Activated T-cell treated with anti-CD3 and anti-CD28 coated beads, Interleukin-2, amount 50 U/mL, for 24 hours (primary cell): ENCODE measurements at regions not wholly inside any gene's neighbourhood (a gene's known extent, or its start where the extent isn't known, plus 50 kb on each side); places are given as distances from the start of the nearest gene placed in this dataset.

Experiments used
- DNase-seq: peaks from one replicate; pipeline ENCODE4 v3.0.0-alpha.2; 2020
- H3K27ac Mint-ChIP-seq: 2 replicates; pipeline ENCODE4 v1.8.0; 2020; ENCODE audit warnings: mild to moderate bottlenecking, mixed read lengths
- H3K27me3 Mint-ChIP-seq: 2 replicates; pipeline ENCODE4 v1.8.0; 2020; ENCODE audit warnings: mixed read lengths
- H3K36me3 Mint-ChIP-seq: 2 replicates; pipeline ENCODE4 v1.8.0; 2020; ENCODE audit warnings: low read depth, mixed read lengths
- H3K4me1 Mint-ChIP-seq: 2 replicates; pipeline ENCODE4 v1.8.0; 2020; ENCODE audit warnings: low read depth, mixed read lengths
- H3K4me3 Mint-ChIP-seq: 2 replicates; pipeline ENCODE4 v1.8.0; 2020; ENCODE audit warnings: mild to moderate bottlenecking, moderate library complexity, mixed read lengths
- H3K9me3 Mint-ChIP-seq: 2 replicates; pipeline ENCODE4 v1.8.0; 2020; ENCODE audit warnings: mixed read lengths

DNA sequence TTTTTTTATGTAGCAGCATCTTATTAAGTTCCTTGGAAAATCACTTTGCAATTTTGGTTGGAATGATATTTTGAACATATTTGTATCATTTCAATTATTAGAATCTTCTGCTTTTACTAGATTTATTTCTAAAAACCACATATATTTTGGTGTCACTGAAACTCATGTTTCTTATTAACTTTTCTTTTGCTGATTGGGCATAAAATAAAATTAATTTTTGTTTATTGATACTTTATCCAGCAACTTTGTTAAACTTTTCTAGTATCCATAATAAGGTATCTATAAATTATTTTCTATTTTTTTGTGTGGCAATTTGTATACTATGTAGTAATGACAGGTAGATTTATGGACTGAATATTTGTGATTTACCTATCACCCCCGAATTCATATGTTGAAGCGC is 556.4 kb upstream of the ATXN8OS start:
- H3K4me1 Mint-ChIP-seq, result no peaks in the 10 kb centered on the region
- H3K4me3 Mint-ChIP-seq, result no peak overlapping the region
- no peaks in the 10 kb centered on the region for H3K36me3 Mint-ChIP-seq
- peaks cover 8% of the 10 kb centered on the region for H3K9me3 Mint-ChIP-seq
- no peak for DNase-seq
- H3K27me3 Mint-ChIP-seq, result no peaks in the 10 kb centered on the region
- no peak overlapping the region for H3K27ac Mint-ChIP-seq

GRCh38 chr13:69547780-69548179 is 559.8 kb upstream of the ATXN8OS start:
- Mint-ChIP-seq H3K4me3 (no peak overlapping the region), H3K27me3 (no peaks in the 10 kb centered on the region), H3K27ac (no peak overlapping the region), H3K36me3 (no peaks in the 10 kb centered on the region), H3K9me3 (peaks cover 9% of the 10 kb centered on the region), H3K4me1 (no peaks in the 10 kb centered on the region)
- no peak for DNase-seq

GRCh38 chr13:69545551-69545950 is 562.1 kb upstream of the ATXN8OS start:
- Mint-ChIP-seq H3K4me3 (no peak overlapping the region), H3K27me3 (no peaks in the 10 kb centered on the region)

GRCh38 chr13:69524459-69525150 is 583.0 kb upstream of the ATXN8OS start:
- Mint-ChIP-seq H3K27ac (no peak overlapping the region), H3K4me3 (no peak overlapping the region), H3K9me3 (no peaks in the 10 kb centered on the region), H3K36me3 (no peaks in the 10 kb centered on the region), H3K27me3 (no peaks in the 10 kb centered on the region), H3K4me1 (no peaks in the 10 kb centered on the region)
- DNase-seq, result no peak

More at GRCh38 chr13:69545551-69545950, 562.1 kb upstream of the ATXN8OS start:
- Mint-ChIP-seq H3K36me3 (no peaks in the 10 kb centered on the region), H3K27ac (no peak overlapping the region), H3K9me3 (peaks cover 9% of the 10 kb centered on the region), H3K4me1 (no peaks in the 10 kb centered on the region)
- DNase-seq, result no peak

GRCh38 chr13:69496981-69497380 is 610.6 kb upstream of the ATXN8OS start:
- H3K27ac Mint-ChIP-seq, result no peak overlapping the region

GRCh38 chr13:69495096-69495495 is 612.5 kb upstream of the ATXN8OS start:
- no peak overlapping the region for H3K4me3 Mint-ChIP-seq
- H3K36me3 Mint-ChIP-seq, result no peaks in the 10 kb centered on the region

More at GRCh38 chr13:69496981-69497380, 610.6 kb upstream of the ATXN8OS start:
- Mint-ChIP-seq H3K4me3 (no peak overlapping the region), H3K27me3 (no peaks in the 10 kb centered on the region), H3K4me1 (no peaks in the 10 kb centered on the region), H3K9me3 (peaks cover 6% of the 10 kb centered on the region), H3K36me3 (no peaks in the 10 kb centered on the region)
- DNase-seq, result no peak

DNA sequence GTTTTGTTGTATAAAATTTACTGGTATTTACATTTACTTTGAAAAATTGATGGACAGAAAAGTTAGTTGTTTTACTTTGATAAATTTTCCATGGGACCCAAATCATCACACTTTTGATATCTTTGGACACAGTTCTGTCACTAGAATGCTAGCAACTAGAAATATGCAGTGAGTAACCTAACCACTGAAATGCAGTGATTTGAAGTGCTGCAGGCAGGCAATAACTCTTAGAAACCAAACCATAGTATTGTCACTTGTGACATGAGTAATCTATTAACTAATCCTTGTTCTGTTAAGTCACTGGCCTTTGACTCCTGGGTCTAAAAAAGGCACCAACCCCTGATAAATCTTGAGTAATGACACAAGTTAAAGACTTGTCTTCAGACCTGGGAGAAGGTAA is 620.0 kb upstream of the ATXN8OS start:
- Mint-ChIP-seq H3K27ac (no peak overlapping the region), H3K4me1 (no peaks in the 10 kb centered on the region), H3K9me3 (peaks cover 19% of the 10 kb centered on the region), H3K36me3 (no peaks in the 10 kb centered on the region), H3K4me3 (no peak overlapping the region), H3K27me3 (no peaks in the 10 kb centered on the region)
- DNase-seq, result no peak

More at GRCh38 chr13:69495096-69495495, 612.5 kb upstream of the ATXN8OS start:
- no peaks in the 10 kb centered on the region for H3K4me1 Mint-ChIP-seq
- H3K9me3 Mint-ChIP-seq, result peaks cover 14% of the 10 kb centered on the region
- no peaks in the 10 kb centered on the region for H3K27me3 Mint-ChIP-seq
- no peak for DNase-seq
- no peak overlapping the region for H3K27ac Mint-ChIP-seq

- peaks cover 18% of the 10 kb centered on the region for H3K9me3 Mint-ChIP-seq
- H3K4me1 Mint-ChIP-seq, result no peaks in the 10 kb centered on the region
- no peak overlapping the region for H3K4me3 Mint-ChIP-seq
- no peak overlapping the region for H3K27ac Mint-ChIP-seq
- DNase-seq, result no peak
- no peaks in the 10 kb centered on the region for H3K27me3 Mint-ChIP-seq
- no peaks in the 10 kb centered on the region for H3K36me3 Mint-ChIP-seq
Observed at GRCh38 chr13:69485991-69486592, 621.5 kb upstream of the ATXN8OS start.

DNA sequence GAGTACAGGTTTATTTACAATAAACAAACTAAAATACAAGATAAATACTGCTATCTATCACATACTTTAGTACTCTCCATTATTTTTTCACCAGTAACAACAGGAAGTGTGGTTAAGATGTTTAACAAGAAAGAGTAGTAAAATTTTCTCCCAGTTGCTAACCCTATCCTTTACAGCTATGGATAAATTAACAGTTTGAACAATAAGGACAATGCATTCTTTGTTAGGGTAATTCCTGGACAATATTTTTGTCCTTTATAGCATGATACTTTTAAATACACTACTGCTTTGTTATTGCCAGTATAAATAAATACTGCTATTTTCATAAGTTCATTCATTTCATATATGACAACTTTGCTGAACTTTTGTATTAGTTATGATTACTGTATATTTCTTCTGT is 630.2 kb upstream of the ATXN8OS start:
- H3K4me1 Mint-ChIP-seq, result no peaks in the 10 kb centered on the region
- H3K27me3 Mint-ChIP-seq, result no peaks in the 10 kb centered on the region
- no peak for DNase-seq
- no peaks in the 10 kb centered on the region for H3K36me3 Mint-ChIP-seq
- H3K27ac Mint-ChIP-seq, result no peak overlapping the region
- peaks cover 5% of the 10 kb centered on the region for H3K9me3 Mint-ChIP-seq
- no peak overlapping the region for H3K4me3 Mint-ChIP-seq

DNA sequence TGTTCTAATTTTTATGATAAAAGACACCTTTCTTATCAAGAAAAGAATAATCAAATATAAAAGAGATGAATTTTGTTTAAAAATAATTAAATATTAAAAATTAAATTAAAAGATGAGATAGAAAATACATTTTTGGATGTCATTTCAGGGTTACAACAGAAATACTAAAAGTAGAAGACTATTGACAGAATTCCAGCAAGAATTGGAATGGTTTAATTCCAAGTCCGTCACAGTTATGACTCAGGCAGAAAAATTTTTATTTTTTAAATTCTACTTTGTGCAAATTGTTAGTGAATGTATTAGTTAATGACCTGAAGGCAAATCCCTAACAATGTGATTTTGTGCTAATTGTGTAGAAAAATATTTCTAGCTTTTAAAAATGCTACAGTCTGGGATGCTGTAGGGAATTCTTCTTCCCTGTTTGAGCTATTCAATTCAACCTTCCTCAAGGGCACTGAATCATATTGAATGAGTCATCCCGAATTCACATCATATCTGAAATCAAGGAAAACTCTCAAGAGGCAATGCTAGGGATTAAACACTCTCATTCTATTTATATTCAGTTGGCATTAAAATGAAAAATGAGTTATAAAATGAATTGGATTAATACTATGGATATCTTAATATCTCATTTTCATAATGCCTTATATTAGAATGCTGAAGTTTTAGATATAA is 633.5 kb upstream of the ATXN8OS start:
- H3K4me1 Mint-ChIP-seq, result no peaks in the 10 kb centered on the region
- H3K9me3 Mint-ChIP-seq, result peaks cover 4% of the 10 kb centered on the region
- no peak overlapping the region for H3K4me3 Mint-ChIP-seq
- DNase-seq, result no peak
- H3K27ac Mint-ChIP-seq, result no peak overlapping the region
- no peaks in the 10 kb centered on the region for H3K27me3 Mint-ChIP-seq
- no peaks in the 10 kb centered on the region for H3K36me3 Mint-ChIP-seq

GRCh38 chr13:69468624-69469023 is 639.0 kb upstream of the ATXN8OS start:
- Mint-ChIP-seq H3K27me3 (no peaks in the 10 kb centered on the region), H3K36me3 (no peaks in the 10 kb centered on the region), H3K9me3 (peaks cover 10% of the 10 kb centered on the region), H3K27ac (no peak overlapping the region), H3K4me1 (no peaks in the 10 kb centered on the region), H3K4me3 (no peak overlapping the region)
- DNase-seq, result no peak

DNA sequence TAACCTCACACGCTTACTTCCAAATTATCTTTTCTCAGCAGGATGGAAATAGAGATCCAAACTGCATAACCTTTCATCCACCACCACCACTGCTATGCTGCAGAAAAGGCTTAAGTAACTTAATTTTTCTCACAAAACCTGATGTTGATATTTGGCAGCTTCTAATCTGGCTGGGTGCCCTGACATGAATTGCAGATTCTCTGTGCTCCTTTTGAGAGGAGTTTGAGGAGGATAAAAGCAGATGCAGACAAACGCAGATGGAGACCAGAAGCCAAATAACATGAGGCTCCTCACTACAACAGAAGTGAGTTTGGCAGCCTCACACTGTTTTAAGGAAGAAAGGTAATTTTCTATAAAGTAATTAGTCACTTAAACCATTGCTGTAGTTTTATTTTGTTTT is 646.2 kb upstream of the ATXN8OS start:
- no peaks in the 10 kb centered on the region for H3K27me3 Mint-ChIP-seq
- DNase-seq, result no peak
- no peak overlapping the region for H3K4me3 Mint-ChIP-seq
- H3K9me3 Mint-ChIP-seq, result peaks cover 23% of the 10 kb centered on the region
- H3K36me3 Mint-ChIP-seq, result no peaks in the 10 kb centered on the region
- no peaks in the 10 kb centered on the region for H3K4me1 Mint-ChIP-seq
- no peak overlapping the region for H3K27ac Mint-ChIP-seq

DNA sequence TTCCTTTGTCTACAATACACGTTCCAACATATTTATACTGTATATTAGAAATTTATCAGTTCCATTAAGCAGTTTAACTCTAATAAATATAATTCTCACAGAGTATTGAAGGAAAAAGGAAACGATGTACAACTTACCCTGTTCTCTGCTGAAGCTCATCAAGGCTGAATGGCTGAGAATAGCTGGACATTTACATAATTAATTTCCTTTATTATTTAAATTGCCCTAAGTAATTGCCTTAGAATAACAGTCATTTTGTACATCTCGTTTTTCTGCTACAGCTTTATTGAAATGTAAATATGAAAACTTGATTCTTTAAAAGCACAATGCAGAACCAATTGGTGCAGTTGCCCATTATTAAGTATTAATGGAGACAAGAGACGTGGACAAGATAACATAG is 648.3 kb upstream of the ATXN8OS start:
- Mint-ChIP-seq H3K9me3 (peaks cover 21% of the 10 kb centered on the region), H3K4me1 (no peaks in the 10 kb centered on the region), H3K27me3 (no peaks in the 10 kb centered on the region), H3K27ac (no peak overlapping the region), H3K36me3 (no peaks in the 10 kb centered on the region), H3K4me3 (no peak overlapping the region)
- no peak for DNase-seq

DNA sequence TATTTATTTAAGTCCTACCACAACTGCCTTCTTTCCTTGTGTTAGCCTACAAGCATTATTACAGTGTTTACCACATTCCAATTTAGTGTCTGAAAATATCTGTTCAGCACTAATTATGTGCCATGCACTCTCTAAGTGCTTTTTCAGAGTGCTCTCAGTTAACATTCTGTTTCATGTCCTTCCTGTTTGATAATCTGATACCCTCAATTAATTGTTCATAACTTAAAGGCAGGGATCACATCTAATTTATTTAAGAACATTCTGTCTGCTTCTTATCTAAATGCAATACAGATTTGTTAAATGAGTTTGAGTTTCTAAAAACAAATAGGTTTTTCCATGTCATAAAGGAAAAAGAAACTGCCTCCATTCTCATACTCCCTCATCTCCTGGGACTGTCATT is 649.6 kb upstream of the ATXN8OS start:
- Mint-ChIP-seq H3K9me3 (peaks cover 17% of the 10 kb centered on the region), H3K4me3 (no peak overlapping the region), H3K27ac (no peak overlapping the region), H3K27me3 (no peaks in the 10 kb centered on the region), H3K4me1 (no peaks in the 10 kb centered on the region), H3K36me3 (no peaks in the 10 kb centered on the region)
- DNase-seq, result no peak

DNA sequence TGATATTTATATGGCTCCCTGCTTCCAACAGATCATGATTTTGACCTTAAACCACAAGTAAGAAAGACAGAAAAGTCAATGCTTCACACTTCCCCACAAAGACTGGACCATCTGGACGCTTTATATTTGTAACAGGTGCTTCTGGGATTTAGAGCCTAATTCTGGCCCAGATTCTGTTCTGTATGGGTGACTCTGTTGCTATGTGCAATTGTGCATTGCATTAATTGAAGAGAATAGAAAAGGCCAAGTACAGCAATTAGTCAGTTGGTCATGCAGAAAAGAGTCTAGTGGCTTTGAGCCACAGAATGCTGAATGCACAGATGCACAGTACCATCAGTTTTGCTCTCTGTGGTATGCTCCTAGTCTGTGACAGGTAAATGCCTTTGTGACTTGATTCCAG is 657.4 kb upstream of the ATXN8OS start:
- no peaks in the 10 kb centered on the region for H3K4me1 Mint-ChIP-seq
- peaks cover 3% of the 10 kb centered on the region for H3K9me3 Mint-ChIP-seq
- H3K27me3 Mint-ChIP-seq, result no peaks in the 10 kb centered on the region
- DNase-seq, result no peak
- H3K4me3 Mint-ChIP-seq, result no peak overlapping the region
- no peak overlapping the region for H3K27ac Mint-ChIP-seq
- no peaks in the 10 kb centered on the region for H3K36me3 Mint-ChIP-seq
